Natural killer cell (primary cell): ENCODE measurements at regions not wholly inside any gene's neighbourhood (a gene's known extent, or its start where the extent isn't known, plus 50 kb on each side); places are given as distances from the start of the nearest gene placed in this dataset.

Experiments
- ATAC-seq, 3 donors: fragments of 150-1000 bp in 2 of 3; fragments of 200-7000 bp in 1 of 3; cut with Tn5 transposase; 1 replicate in 1 of 3; 2 replicates in 2 of 3; pipeline ENCODE4 v1.10.0; 2021; ENCODE audit warnings: mild to moderate bottlenecking in 2 of 3, moderate library complexity in 2 of 3
- DNase-seq, 2 donors: peaks; one replicate each; pipeline versions ENCODE4 v3.0.0 to v3.0.0-alpha.2; 2013 to 2021; ENCODE audit warnings: mixed read lengths in 1 of 2
- H3K27ac ChIP-seq: one replicate; pipeline ENCODE4 v1.5.1; 2013; ENCODE audit warnings: mild to moderate bottlenecking, low read length
- H3K27me3 ChIP-seq: one replicate; pipeline ENCODE4 v1.6.1; 2013; ENCODE audit warnings: low read length; ENCODE audit not compliant: control insufficient read depth, insufficient read depth
- H3K36me3 ChIP-seq: one replicate; pipeline ENCODE4 v1.6.1; 2013; ENCODE audit warnings: low read length; ENCODE audit not compliant: control insufficient read depth, insufficient read depth
- H3K4me1 ChIP-seq: one replicate; pipeline ENCODE4 v1.6.1; 2013; ENCODE audit warnings: low read length; ENCODE audit not compliant: control insufficient read depth, insufficient read depth
- H3K4me3 ChIP-seq: one replicate; pipeline ENCODE4 v1.5.1; 2013; ENCODE audit warnings: low read length
- H3K9me3 ChIP-seq: one replicate; pipeline ENCODE4 v1.6.1; 2013; ENCODE audit warnings: low read length; ENCODE audit not compliant: control insufficient read depth, insufficient read depth
- H3K27ac Mint-ChIP-seq, 2 donors: one replicate each; pipeline ENCODE4 v1.8.0; 2022; ENCODE audit warnings: mild to moderate bottlenecking in 2 of 2, mixed read lengths in 2 of 2, moderate library complexity in 1 of 2
- H3K27me3 Mint-ChIP-seq, 2 donors: one replicate each; pipeline ENCODE4 v1.8.0; 2022; ENCODE audit warnings: low read depth in 2 of 2, mixed read lengths in 2 of 2
- H3K36me3 Mint-ChIP-seq: one replicate; pipeline ENCODE4 v1.8.0; 2022; ENCODE audit warnings: mixed read lengths
- H3K4me1 Mint-ChIP-seq, 2 donors: one replicate each; pipeline ENCODE4 v1.8.0; 2022; ENCODE audit warnings: mixed read lengths in 2 of 2
- H3K4me3 Mint-ChIP-seq: one replicate; pipeline ENCODE4 v1.8.0; 2022; ENCODE audit warnings: mild to moderate bottlenecking, moderate library complexity, mixed read lengths
- H3K9me3 Mint-ChIP-seq, 2 donors: one replicate each; pipeline ENCODE4 v1.8.0; 2022; ENCODE audit warnings: mixed read lengths in 2 of 2
- CTCF ChIP-seq: fragments of 200-600 bp; IDR thresholded peaks from one replicate; pipeline ENCODE4 v1.8.0; 2022; ENCODE audit warnings: antibody characterized with exemption
- WGBS: methylation state at CpG from one replicate; pipeline ENCODE4 v1.1.7; 2013; ENCODE audit warnings: missing lambda C conversion rate; ENCODE audit not compliant: insufficient coverage; 5-methylcytosine and 5-hydroxymethylcytosine counted together
- intact Hi-C: fragments of 100-400 bp; cut with micrococcal nuclease; formaldehyde crosslinking; loops from one replicate; pipeline ENCODE4 v1.14.2; 2022

- Mint-ChIP-seq H3K4me3 (no peak overlapping the region), H3K4me1 (peaks cover 18 to 25% of the 10 kb centered on the region in 2 donors), H3K27me3 (peaks cover 0 to 3% of the 10 kb centered on the region in 2 donors), H3K36me3 (no peaks in the 10 kb centered on the region), H3K9me3 (no peaks in the 10 kb centered on the region), H3K27ac (no peak overlapping the region)
- peak in 1 of 3 donors; percentile 63 for ATAC-seq
- no peak overlapping the region for H3K4me3 ChIP-seq
- peak; percentile 53 for TF ChIP-seq CTCF
- DNase-seq: peak in 1 of 2 donors; percentile 43
- H3K9me3 ChIP-seq: no peaks in the 10 kb centered on the region
- no peak overlapping the region for H3K27ac ChIP-seq
- no peaks in the 10 kb centered on the region for H3K36me3 ChIP-seq
- intact Hi-C loops: loop anchor here (2.0 kb wide), 1 partner anchor 590 kb away; no protein-coding TSS in a partner anchor
- WGBS: 82% methylated on average over 3 of the region's 3 CpGs
- peaks cover 3% of the 10 kb centered on the region for H3K4me1 ChIP-seq
- H3K27me3 ChIP-seq: no peaks in the 10 kb centered on the region
Measured at GRCh38 chr15:37764733-37765191, 169.7 kb upstream of the TMCO5A start.

- ATAC-seq (no peak), DNase-seq (peak in 1 of 2 donors; percentile 3)
- peaks cover 3% of the 10 kb centered on the region for H3K4me1 ChIP-seq
- H3K27me3 ChIP-seq: no peaks in the 10 kb centered on the region
- WGBS: 0% methylated on average over 4 of the region's 8 CpGs
- no peaks in the 10 kb centered on the region for H3K9me3 ChIP-seq
- Mint-ChIP-seq H3K9me3 (no peaks in the 10 kb centered on the region), H3K27ac (peak overlapping the region in 1 of 2 donors; percentile 58), H3K27me3 (peaks cover 0 to 3% of the 10 kb centered on the region in 2 donors), H3K4me3 (peak overlapping the region; percentile 32), H3K36me3 (no peaks in the 10 kb centered on the region), H3K4me1 (peaks cover 18 to 25% of the 10 kb centered on the region in 2 donors)
- no peak overlapping the region for H3K4me3 ChIP-seq
- TF ChIP-seq CTCF: no peak
- intact Hi-C loops: loop anchor here (2.0 kb wide), 1 partner anchor 589 kb away; no protein-coding TSS in a partner anchor
- no peak overlapping the region for H3K27ac ChIP-seq
- no peaks in the 10 kb centered on the region for H3K36me3 ChIP-seq
Measured at GRCh38 chr15:37765786-37766185, 168.7 kb upstream of the TMCO5A start.

- no peaks in the 10 kb centered on the region for H3K9me3 ChIP-seq
- 84% methylated on average over 10 of the region's 10 CpGs for whole genome bisulfite sequencing
Measured at GRCh38 chr15:37767841-37768455, 166.5 kb upstream of the TMCO5A start.

More at GRCh38 chr15:37767841-37768455, 166.5 kb upstream of the TMCO5A start:
- peaks cover 18 to 25% of the 10 kb centered on the region in 2 donors for H3K4me1 Mint-ChIP-seq
- Histone ChIP-seq H3K36me3 (no peaks in the 10 kb centered on the region), H3K27me3 (no peaks in the 10 kb centered on the region), H3K27ac (no peak overlapping the region), H3K4me1 (peaks cover 3% of the 10 kb centered on the region), H3K4me3 (no peak overlapping the region)
- no peaks in the 10 kb centered on the region for H3K36me3 Mint-ChIP-seq
- H3K27me3 Mint-ChIP-seq: peaks cover 0 to 3% of the 10 kb centered on the region in 2 donors
- intact Hi-C loops: no loop called here
- no peak overlapping the region for H3K27ac Mint-ChIP-seq
- H3K9me3 Mint-ChIP-seq: no peaks in the 10 kb centered on the region
- no peak for DNase-seq
- H3K4me3 Mint-ChIP-seq: no peak overlapping the region
- ATAC-seq: no peak
- TF ChIP-seq CTCF: no peak
